ENCODE measurements at regions not wholly inside any gene's neighbourhood (a gene's known extent, or its start where the extent isn't known, plus 50 kb on each side); places are given as distances from the start of the nearest gene placed in this dataset.

- TF ChIP-seq CTCF (IDR thresholded peaks at IDR 0.05; ENCODE audit: low read depth, low read length, poor library complexity, severe bottlenecking), result no peak
- TF ChIP-seq EZH2phosphoT487 (IDR thresholded peaks at IDR 0.05; ENCODE audit: borderline replicate concordance, low read length), result no peak
Measured at GRCh38 chr13:56201834-56202233, 938.9 kb upstream of the PRR20A start.
